ENCODE measurements at regions not wholly inside any gene's neighbourhood (a gene's known extent, or its start where the extent isn't known, plus 50 kb on each side); places are given as distances from the start of the nearest gene placed in this dataset.

GRCh38 chr9:82131072-82131471, 142.5 kb downstream of the SPATA31D1 start:
- TF ChIP-seq CTCF (conservative IDR thresholded peaks at IDR 0.05; ENCODE audit: low read depth, low read length): no peak
- TF ChIP-seq EZH2 (IDR thresholded peaks at IDR 0.05; ENCODE audit: borderline replicate concordance, low read depth, low read length, poor library complexity, severe bottlenecking): no peak

Data from A673 (cell line).